Lung (tissue), 11 donors: ENCODE measurements at regions not wholly inside any gene's neighbourhood (a gene's known extent, or its start where the extent isn't known, plus 50 kb on each side); places are given as distances from the start of the nearest gene placed in this dataset.
"Not testable (repeated sequence)": the region's sequence is repeated elsewhere in the genome, so short reads cannot be mapped to it uniquely, and the experiment has no call there.

Experiments used
- ATAC-seq: fragments of 200-7000 bp; cut with Tn5 transposase; one replicate; pipeline ENCODE4 v1.9.1; 2020; ENCODE audit warnings: moderate number of reproducible peaks; ENCODE audit not compliant: insufficient read depth, low FRiP score
- DNase-seq, 3 donors: peaks; one replicate each; pipeline ENCODE4 v3.0.0-alpha.2; 2013 to 2017
- H3K27ac ChIP-seq, 2 donors: one replicate each; pipeline ENCODE4 v1.5.1; 2013; ENCODE audit warnings: mild to moderate bottlenecking in 2 of 2, moderate library complexity in 2 of 2, control low read depth in 1 of 2, inconsistent platforms in 1 of 2, low read depth in 1 of 2, low read length in 1 of 2
- H3K27me3 ChIP-seq, 3 donors: one replicate each; pipeline ENCODE4 v1.5.1; 2013; ENCODE audit warnings: low read length in 2 of 3; ENCODE audit not compliant: control insufficient read depth in 3 of 3, insufficient read depth in 3 of 3
- H3K36me3 ChIP-seq, 4 donors: one replicate each; pipeline ENCODE4 v1.5.1; 2013; ENCODE audit warnings: low read length in 4 of 4, mild to moderate bottlenecking in 1 of 4, moderate library complexity in 1 of 4; ENCODE audit not compliant: control insufficient read depth in 4 of 4, insufficient read depth in 4 of 4
- H3K4me1 ChIP-seq, 5 donors: one replicate each; pipeline ENCODE4 v1.5.1; 2013; ENCODE audit warnings: low read length in 5 of 5, mild to moderate bottlenecking in 2 of 5, moderate library complexity in 1 of 5; ENCODE audit not compliant: control insufficient read depth in 5 of 5, insufficient read depth in 5 of 5
- H3K4me3 ChIP-seq: one replicate; pipeline ENCODE4 v1.5.1; 2013; ENCODE audit warnings: mild to moderate bottlenecking, control low read depth, moderate library complexity
- H3K9ac ChIP-seq, 2 donors: one replicate each; pipeline ENCODE4 v1.5.1; 2013; ENCODE audit warnings: low read length in 2 of 2, control low read depth in 1 of 2; ENCODE audit not compliant: insufficient read depth in 1 of 2
- H3K9me3 ChIP-seq, 4 donors: one replicate each; pipeline ENCODE4 v1.5.1; 2013; ENCODE audit warnings: low read length in 3 of 4, mild to moderate bottlenecking in 1 of 4, moderate library complexity in 1 of 4; ENCODE audit not compliant: control insufficient read depth in 4 of 4, insufficient read depth in 3 of 4
- CTCF ChIP-seq: IDR thresholded peaks from 2 replicates; pipeline ENCODE4 v1.5.1; 2012; ENCODE audit warnings: mild to moderate bottlenecking; ENCODE audit errors: control extremely low read depth, extremely low read depth
- WGBS, 2 donors: extraction: QIAGEN DNeasy Blood & Tissue Kit; methylation state at CpG; one replicate each; pipeline ENCODE4 v1.1.7; 2013; 5-methylcytosine and 5-hydroxymethylcytosine counted together
- donor health status: control.
- donor health status: control.
- donor health status: Bipolar disorder and iron deficiency.
- donor health status: healthy.
- donor health status: DM: yes; HTN: yes; CAD: no.

- no peak overlapping the region for H3K9ac ChIP-seq
- H3K4me1 ChIP-seq, result peaks cover 0 to 4% (median 0%) of the 10 kb centered on the region in 5 donors
- ATAC-seq (no peak), DNase-seq (no peak)
- H3K27ac ChIP-seq, result no peak overlapping the region
- no peak overlapping the region for H3K4me3 ChIP-seq
- H3K27me3 ChIP-seq, result peaks cover 0 to 15% (median 3%) of the 10 kb centered on the region in 3 donors
- H3K9me3 ChIP-seq, result no peaks in the 10 kb centered on the region
- TF ChIP-seq CTCF, result no peak
- H3K36me3 ChIP-seq, result no peaks in the 10 kb centered on the region
- WGBS, 2 donors, result 71 to 72% methylated on average over 2 of the region's 2 CpGs
These were observed 110.0 kb upstream of the PABPC3 start for GRCh38 chr13:24985896-24986295.

- peaks cover 0 to 4% (median 0%) of the 10 kb centered on the region in 5 donors for H3K4me1 ChIP-seq
- no peak overlapping the region for H3K9ac ChIP-seq
- ATAC-seq, result no peak
- 84 to 88% methylated on average over 9 of the region's 9 CpGs for WGBS, 2 donors
- no peak overlapping the region for H3K27ac ChIP-seq
- H3K4me3 ChIP-seq, result no peak overlapping the region
- no peaks in the 10 kb centered on the region for H3K9me3 ChIP-seq
- no peak for TF ChIP-seq CTCF
- H3K27me3 ChIP-seq, result peaks cover 0 to 15% (median 3%) of the 10 kb centered on the region in 3 donors
- no peaks in the 10 kb centered on the region for H3K36me3 ChIP-seq
- no peak for DNase-seq
These were observed 109.1 kb upstream of the PABPC3 start for GRCh38 chr13:24986826-24987225.

- H3K27ac ChIP-seq, H3K9me3 ChIP-seq, ATAC-seq, H3K4me3 ChIP-seq, H3K9ac ChIP-seq, H3K4me1 ChIP-seq, H3K36me3 ChIP-seq, DNase-seq: not testable (repeated sequence)
- H3K27me3 ChIP-seq, result peaks cover 0 to 15% (median 3%) of the 10 kb centered on the region in 3 donors
- 39 to 59% methylated on average over 6 of the region's 6 CpGs for WGBS, 2 donors
These were observed 106.0 kb upstream of the PABPC3 start for GRCh38 chr13:24989959-24990358.

DNA sequence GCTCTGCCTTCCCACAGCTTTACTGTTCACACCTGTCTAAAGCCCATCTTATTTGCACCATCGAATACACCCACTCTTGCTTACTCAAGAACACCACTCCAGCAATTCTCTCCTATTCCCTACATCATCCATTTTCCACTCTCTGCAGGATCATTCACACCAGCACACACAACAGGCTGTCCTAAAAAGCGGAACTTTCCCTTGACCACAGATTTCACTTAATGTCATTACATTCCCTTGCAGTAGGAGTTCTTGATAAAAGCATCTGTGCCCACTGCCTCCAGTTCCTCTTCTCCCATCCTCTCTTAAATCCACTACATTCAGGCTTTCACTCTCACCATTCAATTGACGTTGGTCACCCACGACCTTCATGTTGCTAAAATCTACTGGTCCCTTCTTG lies 103.0 kb upstream of the PABPC3 start:
- not testable (repeated sequence) for H3K4me3 ChIP-seq, H3K9ac ChIP-seq, DNase-seq, H3K27ac ChIP-seq, H3K36me3 ChIP-seq, H3K4me1 ChIP-seq, H3K9me3 ChIP-seq, ATAC-seq
- 63 to 71% methylated on average over 4 of the region's 4 CpGs for WGBS, 2 donors
- peaks cover 0 to 11% (median 3%) of the 10 kb centered on the region in 3 donors for H3K27me3 ChIP-seq
